ENCODE measurements at regions not wholly inside any gene's neighbourhood (a gene's known extent, or its start where the extent isn't known, plus 50 kb on each side); places are given as distances from the start of the nearest gene placed in this dataset.

DNA sequence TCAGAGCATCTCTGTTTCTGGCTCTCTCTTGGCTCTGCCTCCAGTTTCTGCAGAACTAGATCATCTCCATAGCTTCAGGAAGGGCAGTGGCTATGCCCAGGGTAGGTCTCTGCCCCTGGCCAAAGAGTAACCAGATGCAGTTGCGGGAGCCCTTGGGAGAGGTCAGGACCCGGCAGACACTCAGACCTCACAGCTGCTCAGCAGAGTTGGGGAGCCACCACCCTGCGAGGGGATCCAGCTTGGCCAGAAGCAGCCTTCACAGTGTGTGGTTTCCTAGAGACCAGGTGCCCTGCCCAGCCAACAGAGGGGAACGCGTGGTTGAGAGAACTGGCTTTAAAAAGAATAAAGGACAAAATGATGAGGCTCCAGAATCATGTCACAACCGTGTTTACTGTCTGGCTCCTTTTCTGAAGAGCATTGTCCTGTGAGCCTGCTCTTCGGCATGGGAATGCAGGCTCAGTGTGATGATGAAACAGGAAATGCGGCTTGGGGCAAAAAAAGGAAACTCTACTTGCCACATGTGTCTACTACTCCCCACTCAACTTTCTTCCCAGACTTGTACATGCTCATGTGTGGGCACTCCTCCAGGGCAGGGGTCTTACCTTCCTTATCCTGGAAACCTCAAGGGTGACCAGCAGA is 243.1 kb downstream of the INHBA start:
- no peak for TF ChIP-seq CTCF (IDR thresholded peaks at IDR 0.05; ENCODE audit: borderline replicate concordance, control extremely low read depth, extremely low read depth, insufficient read depth, missing control alignments)
- DNase-seq (ENCODE audit: low spot score) = no peak
- in situ Hi-C loops (cut with MboI; ENCODE audit: low sequenced_read_pairs, unreplicated experiment) = loop anchor here (25.0 kb wide), 2 partner anchors 97 to 447 kb away; no protein-coding TSS in a partner anchor

DNA sequence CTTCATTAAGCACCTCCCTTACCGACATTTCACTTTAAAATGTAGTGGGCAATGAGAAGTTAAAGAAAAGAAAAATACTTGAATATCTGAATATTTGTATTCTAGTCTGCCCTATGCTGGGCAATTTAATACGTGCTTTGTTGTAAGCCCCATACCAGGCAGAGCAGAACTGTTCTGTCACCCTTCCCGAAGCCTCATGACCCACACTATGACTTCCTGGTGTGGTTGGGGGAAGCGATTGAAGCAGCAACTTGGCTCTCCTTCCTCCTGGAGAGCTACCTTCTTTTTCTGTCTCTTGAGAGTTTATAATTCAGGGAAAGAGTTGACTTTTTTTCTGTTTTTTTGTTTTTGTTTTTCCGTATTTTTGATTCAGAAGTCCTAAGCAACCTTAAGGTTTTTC is 243.7 kb downstream of the INHBA start:
- TF ChIP-seq CTCF (IDR thresholded peaks at IDR 0.05; ENCODE audit: borderline replicate concordance, control extremely low read depth, extremely low read depth, insufficient read depth, missing control alignments) = no peak
- in situ Hi-C loops (cut with MboI; ENCODE audit: low sequenced_read_pairs, unreplicated experiment) = loop anchor here (25.0 kb wide), 2 partner anchors 97 to 447 kb away; no protein-coding TSS in a partner anchor
- DNase-seq (ENCODE audit: low spot score) = no peak

GRCh38 chr7:41457832-41458437 is 245.0 kb downstream of the INHBA start:
- in situ Hi-C loops (cut with MboI; ENCODE audit: low sequenced_read_pairs, unreplicated experiment) = loop anchor here (25.0 kb wide), 2 partner anchors 96 to 446 kb away; no protein-coding TSS in a partner anchor
- no peak for TF ChIP-seq CTCF (IDR thresholded peaks at IDR 0.05; ENCODE audit: borderline replicate concordance, control extremely low read depth, extremely low read depth, insufficient read depth, missing control alignments)

DNA sequence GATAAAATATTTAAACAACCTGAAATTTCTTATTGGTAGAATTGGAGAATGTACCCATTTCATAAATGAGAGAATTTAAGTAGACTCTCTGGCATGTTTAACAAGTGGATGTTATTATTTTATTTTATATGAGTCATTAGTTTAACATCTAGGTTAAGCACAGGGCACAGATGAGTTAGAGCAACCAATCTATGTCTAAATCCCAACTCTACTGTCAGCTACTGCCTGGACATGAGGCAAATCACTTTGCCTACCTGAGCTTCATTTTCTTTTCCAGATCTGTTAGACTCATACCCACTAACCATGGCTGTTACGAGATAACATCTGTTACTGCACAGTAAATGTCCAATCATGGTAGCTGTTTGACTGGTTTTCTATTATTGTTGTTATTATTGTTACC is 251.1 kb downstream of the INHBA start:
- TF ChIP-seq CTCF (IDR thresholded peaks at IDR 0.05; ENCODE audit: borderline replicate concordance, control extremely low read depth, extremely low read depth, insufficient read depth, missing control alignments) = no peak
- in situ Hi-C loops (cut with MboI; ENCODE audit: low sequenced_read_pairs, unreplicated experiment) = loop anchor here (25.0 kb wide), 2 partner anchors 90 to 440 kb away; no protein-coding TSS in a partner anchor
- DNase-seq (ENCODE audit: low spot score) = no peak

More at GRCh38 chr7:41457832-41458437, 245.0 kb downstream of the INHBA start:
- no peak for DNase-seq (ENCODE audit: low spot score)

GRCh38 chr7:41449694-41450093 is 253.2 kb downstream of the INHBA start:
- in situ Hi-C loops (cut with MboI; ENCODE audit: low sequenced_read_pairs, unreplicated experiment) = loop anchor here (25.0 kb wide), 2 partner anchors 87 to 437 kb away; no protein-coding TSS in a partner anchor
- no peak for TF ChIP-seq CTCF (IDR thresholded peaks at IDR 0.05; ENCODE audit: borderline replicate concordance, control extremely low read depth, extremely low read depth, insufficient read depth, missing control alignments)
- DNase-seq (ENCODE audit: low spot score) = no peak

DNA sequence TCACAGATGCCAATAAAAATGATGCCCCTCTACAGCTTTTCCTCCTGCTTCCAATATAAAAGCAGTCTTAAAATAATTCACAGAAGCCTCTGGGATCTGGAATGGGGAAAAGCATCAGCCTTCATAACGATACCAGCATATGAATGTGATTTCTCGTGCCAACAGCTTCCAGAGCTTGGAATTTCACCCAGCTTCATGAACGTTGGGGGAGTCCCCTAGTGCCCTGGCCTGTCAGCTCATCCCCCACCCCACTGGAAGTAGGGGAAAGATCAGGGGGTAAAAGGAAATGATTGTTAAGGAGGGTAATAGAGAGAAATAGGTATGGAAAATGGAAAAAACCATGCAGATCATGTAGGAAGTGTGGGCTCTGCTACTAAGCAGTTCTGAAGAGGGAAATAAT is 253.6 kb downstream of the INHBA start:
- in situ Hi-C loops (cut with MboI; ENCODE audit: low sequenced_read_pairs, unreplicated experiment) = no loop called here
- no peak for DNase-seq (ENCODE audit: low spot score)
- TF ChIP-seq CTCF (IDR thresholded peaks at IDR 0.05; ENCODE audit: borderline replicate concordance, control extremely low read depth, extremely low read depth, insufficient read depth, missing control alignments) = no peak

Data from GM13976 (cell line).